ENCODE measurements at regions not wholly inside any gene's neighbourhood (a gene's known extent, or its start where the extent isn't known, plus 50 kb on each side); places are given as distances from the start of the nearest gene placed in this dataset.
"Not testable (repeated sequence)": the region's sequence is repeated elsewhere in the genome, so short reads cannot be mapped to it uniquely, and the experiment has no call there.

- no peak for DNase-seq
Observed at GRCh38 chr5:125660231-125660895, 762.8 kb upstream of the GRAMD2B start.

GRCh38 chr5:125661584-125661983 lies 761.6 kb upstream of the GRAMD2B start:
- DNase-seq: no peak

DNA sequence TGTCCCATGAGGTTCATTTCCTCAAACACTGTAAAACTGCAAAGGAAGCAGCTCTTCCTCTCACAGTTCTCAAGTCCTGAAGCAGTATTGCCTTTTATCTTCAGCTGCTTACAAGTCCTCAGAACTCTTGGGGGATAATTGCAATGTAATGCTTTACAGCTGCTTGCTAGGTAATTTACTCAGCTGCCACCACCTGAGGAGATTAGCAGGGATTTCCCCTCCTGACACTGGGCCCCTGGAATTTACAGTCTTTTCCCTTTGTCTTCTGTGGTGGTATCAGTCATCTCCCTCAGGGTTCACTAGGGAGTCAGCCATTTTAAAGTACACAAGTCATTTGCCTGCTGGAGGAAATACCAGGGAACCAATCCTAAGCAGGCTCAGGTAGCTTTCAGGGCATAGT lies 754.3 kb upstream of the GRAMD2B start:
- no peak for DNase-seq

DNA sequence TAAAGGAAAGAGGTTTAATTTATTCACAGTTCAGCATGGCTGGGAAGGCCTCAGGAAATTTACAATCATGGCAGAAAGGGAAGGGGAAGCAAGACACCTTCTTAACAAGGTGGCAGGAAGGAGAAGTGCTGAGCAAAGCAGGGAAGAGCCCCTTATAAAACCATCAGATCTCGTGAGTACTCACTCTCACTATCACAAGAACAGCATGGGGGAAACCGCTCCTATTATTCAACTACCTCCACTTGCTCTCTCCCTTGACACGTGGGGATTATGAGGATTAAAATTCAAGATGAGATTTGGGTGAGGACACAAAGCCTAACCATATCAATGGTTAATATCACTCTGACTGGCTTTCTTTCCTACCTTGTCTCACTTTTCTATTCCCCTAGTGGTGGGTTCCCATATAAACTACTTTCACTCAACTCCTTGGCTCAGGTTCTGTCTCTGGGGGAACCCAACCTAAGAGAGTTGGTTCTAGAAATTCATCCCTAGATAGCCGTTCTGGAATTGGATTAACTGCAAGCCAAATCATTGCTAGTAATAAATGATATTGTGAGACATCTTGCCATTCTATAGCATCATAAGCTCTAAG lies 749.8 kb upstream of the GRAMD2B start:
- DNase-seq: no peak

- DNase-seq: no peak
Observed at GRCh38 chr5:125679522-125679921, 743.7 kb upstream of the GRAMD2B start.

GRCh38 chr5:125683669-125684068 lies 739.5 kb upstream of the GRAMD2B start:
- no peak for DNase-seq

GRCh38 chr5:125685771-125686170 lies 737.4 kb upstream of the GRAMD2B start:
- no peak for DNase-seq

GRCh38 chr5:125691738-125692530 lies 731.3 kb upstream of the GRAMD2B start:
- DNase-seq: not testable (repeated sequence)

DNA sequence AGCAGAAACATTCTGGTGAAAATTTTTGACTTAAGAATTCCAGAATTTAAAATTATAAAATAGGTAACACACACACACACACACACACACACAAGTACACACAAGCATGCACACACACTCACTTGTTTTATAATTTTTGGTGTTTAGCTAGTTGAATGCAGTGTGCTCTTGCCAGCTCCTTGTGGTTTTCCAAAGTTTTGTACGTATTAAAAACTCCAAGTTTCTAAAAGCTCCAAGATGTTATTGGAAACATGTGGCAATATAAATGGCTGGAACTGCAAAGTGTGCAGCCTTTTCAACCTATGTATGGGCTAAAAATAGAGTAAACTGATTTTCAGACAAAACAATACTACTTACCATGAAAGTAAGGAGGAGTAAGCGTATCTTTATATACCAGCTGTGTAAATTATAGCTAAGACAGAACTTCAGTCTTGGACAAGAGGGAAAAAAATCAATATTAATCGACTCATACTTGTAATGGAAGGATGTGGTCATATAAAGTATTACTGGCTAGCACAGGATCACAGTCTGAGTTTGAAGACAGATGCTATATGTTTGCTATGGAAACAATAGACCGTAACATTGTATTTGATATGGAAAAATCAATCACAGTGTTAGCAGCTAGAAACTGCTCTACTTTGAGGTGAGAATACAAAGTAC lies 727.1 kb upstream of the GRAMD2B start:
- DNase-seq: no peak

DNA sequence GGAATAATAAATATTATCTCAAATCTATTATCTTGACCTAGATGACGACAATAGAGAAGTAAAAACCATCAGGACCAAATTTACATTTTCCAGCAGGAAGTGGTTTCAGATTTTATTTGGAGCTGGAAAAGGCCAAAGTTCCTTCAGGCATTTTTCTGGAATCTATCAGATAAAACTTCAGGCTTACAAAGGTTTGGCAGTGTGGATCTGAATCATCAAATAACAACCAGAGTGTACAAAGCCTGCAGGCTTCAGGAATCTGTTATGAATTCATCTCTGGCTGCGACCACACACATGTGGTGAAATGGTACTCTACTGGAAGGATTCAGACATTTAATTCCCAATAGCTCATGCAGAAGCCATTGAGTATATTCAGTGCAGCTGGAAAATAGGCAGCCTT lies 726.4 kb upstream of the GRAMD2B start:
- peak; percentile 77 for DNase-seq

DNA sequence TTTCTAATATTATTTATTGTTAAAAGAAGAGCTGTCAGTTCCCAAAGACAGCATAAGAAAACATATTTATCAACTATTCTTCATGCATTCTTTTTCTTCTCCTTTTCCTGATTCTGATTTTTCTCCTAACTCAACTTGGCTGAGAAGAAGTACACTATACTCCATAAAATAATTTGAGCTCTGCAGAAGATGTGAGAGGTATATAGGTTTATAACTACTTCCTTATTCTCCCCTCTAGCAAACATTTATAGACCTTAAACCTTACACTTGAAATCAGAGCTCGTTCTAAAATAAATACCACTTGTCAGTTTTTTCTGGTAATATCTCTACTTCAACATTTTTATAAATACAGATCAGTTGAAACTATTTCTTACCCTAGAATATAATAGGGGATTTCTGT lies 724.8 kb upstream of the GRAMD2B start:
- no peak for DNase-seq

GRCh38 chr5:125699860-125700259 lies 723.3 kb upstream of the GRAMD2B start:
- DNase-seq: no peak

- DNase-seq: no peak
Observed at GRCh38 chr5:125700380-125700861, 722.8 kb upstream of the GRAMD2B start.

- no peak for DNase-seq
Observed at GRCh38 chr5:125703616-125704015, 719.6 kb upstream of the GRAMD2B start.

DNA sequence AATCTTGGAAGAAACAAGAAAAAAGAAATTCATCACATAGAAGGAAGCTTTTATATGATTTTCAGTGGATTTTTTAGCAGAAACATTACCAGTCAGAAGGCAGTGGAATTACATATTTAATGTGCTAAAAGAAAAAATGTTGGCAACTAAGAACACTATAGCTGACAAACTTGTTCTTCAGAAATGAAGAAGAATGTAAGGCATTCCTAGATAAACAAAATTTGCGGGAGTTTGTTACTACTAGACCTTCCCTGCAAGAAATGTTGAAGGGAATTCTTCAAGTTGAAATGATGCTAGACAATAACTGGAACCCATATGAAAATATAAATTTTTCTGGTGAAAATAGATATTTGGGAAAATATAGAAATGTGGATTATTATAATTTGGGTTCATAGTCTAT lies 718.3 kb upstream of the GRAMD2B start:
- no peak for DNase-seq

DNA sequence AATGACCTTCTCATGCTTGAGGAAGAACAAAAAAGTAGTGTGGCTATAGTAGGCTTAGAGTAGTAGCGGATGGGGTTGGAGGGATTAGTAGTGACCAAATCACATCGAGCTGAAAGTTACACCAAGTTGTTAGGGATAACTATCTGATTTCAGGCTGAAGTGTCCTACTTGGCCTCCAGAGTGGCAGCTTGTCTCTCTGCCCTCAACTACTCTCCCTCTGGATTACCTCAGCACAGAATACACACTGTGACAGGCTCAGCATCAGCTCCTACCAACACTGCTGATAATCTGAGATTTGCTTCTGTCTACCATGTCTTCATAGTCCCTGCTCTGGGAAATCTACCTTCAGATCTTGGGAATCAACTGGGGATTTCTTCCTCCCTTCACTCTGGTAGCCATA lies 714.6 kb upstream of the GRAMD2B start:
- no peak for DNase-seq

DNA sequence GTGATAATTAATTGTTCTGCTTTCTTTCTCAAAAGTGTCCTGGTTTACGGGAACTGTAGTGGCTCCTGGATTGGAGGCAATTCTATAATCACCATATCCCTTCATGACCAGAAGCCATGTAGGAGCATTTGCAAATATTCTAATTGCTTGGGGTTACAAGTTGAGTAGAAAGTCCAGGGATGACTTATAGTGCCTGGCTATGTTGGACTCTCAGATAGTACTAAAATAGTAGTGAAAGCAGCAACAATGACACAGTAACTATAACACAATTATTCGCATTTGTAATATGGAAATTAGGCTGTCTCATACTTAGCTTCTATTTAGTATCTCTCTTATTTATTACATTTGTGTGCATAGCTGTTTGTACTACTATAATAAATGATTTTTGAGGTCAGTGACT lies 712.5 kb upstream of the GRAMD2B start:
- no peak for DNase-seq

- DNase-seq: no peak
Observed at GRCh38 chr5:125712397-125712796, 710.8 kb upstream of the GRAMD2B start.

GRCh38 chr5:125713109-125713805 lies 710.0 kb upstream of the GRAMD2B start:
- DNase-seq: no peak

GRCh38 chr5:125715216-125715615 lies 708.0 kb upstream of the GRAMD2B start:
- DNase-seq: no peak

- DNase-seq: no peak
Observed at GRCh38 chr5:125717209-125717608, 706.0 kb upstream of the GRAMD2B start.

DNA sequence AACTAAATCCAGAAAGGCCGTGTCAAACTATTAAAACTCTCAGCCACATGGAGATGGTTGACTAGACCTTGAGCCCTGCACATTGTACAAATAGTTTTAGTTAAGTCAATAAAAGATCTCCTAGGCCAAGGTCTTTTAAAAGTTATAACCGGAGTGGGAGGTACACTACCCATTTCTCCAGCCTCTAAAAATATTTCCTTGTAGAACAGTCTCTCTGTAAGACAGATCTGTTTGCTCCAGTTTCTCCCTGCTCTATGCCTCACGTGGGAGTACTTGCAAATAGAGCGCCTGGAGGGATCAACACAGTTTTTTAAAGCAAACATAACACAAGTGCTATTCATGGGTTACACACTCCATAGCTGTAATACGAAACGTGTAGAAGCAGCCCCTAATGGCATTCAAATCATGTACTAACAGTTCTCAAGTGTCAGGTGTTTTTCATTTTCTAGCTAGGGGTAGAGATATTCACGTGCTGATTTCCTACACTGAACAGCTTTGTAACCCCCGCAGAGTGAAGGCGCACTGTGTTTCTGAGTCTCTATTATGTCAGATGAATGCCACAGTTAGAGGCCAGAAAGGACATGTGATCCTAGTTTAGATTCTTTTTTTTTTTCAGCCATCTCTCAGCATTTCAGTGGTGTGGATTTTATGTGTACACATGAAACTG lies 703.4 kb upstream of the GRAMD2B start:
- no peak for DNase-seq

Measured in left hindlimb (tissue), 1 donor.